A549 (cell line): ENCODE measurements at regions not wholly inside any gene's neighbourhood (a gene's known extent, or its start where the extent isn't known, plus 50 kb on each side); places are given as distances from the start of the nearest gene placed in this dataset.

Experiments
- ATAC-seq, 2 experiments: fragments of 200-7000 bp in 1 of 2; fragments of >200 bp in 1 of 2; cut with Nextera tagmentation in 1 of 2; cut with Tn5 transposase in 1 of 2; 3 replicates each; pipeline versions ENCODE4 v1.8.0 to v1.9.1; 2018 to 2020; ENCODE audit warnings: mild to moderate bottlenecking in 1 of 2, moderate library complexity in 1 of 2
- CTCF ChIA-PET: fragments of 300-600 bp; sonication (Branson Sonifier 250); formaldehyde crosslinking; extraction: SDS; loops from one replicate; lab custom pipeline; 2021; ENCODE audit warnings: antibody characterized with exemption, inconsistent platforms; lab: Yijun Ruan, JAX
- POLR2A ChIA-PET: fragments of 350-600 bp; formaldehyde crosslinking; extraction: SDS; loops from one replicate; lab custom pipeline; 2021; ENCODE audit warnings: antibody characterized with exemption, inconsistent platforms; lab: Yijun Ruan, JAX
- DNase-seq, 2 experiments: peaks; one replicate each; pipeline versions ENCODE4 v3.0.0 to v3.0.0-alpha.2; 2011 to 2016; ENCODE audit warnings: low read depth in 1 of 2, low spot score in 1 of 2
- FAIRE-seq: peaks from 2 replicates; lab custom pipeline; 2011; peaks lifted over from hg19 to GRCh38; lab: Jason Lieb, UNC
- H3K27ac ChIP-seq, 2 experiments: fragments of >200 bp; sonication (Bioruptor Twin); formaldehyde crosslinking; 3 replicates each; pipeline ENCODE4 v1.5.1; 2016 to 2017
- H3K4me1 ChIP-seq: fragments of >200 bp; sonication (Bioruptor Twin); formaldehyde crosslinking; 3 replicates; pipeline ENCODE4 v1.6.1; 2016
- H3K4me2 ChIP-seq: fragments of >200 bp; sonication (Bioruptor Twin); formaldehyde crosslinking; 3 replicates; pipeline ENCODE4 v1.6.1; 2016
- H3K4me3 ChIP-seq: fragments of >200 bp; sonication (Bioruptor Twin); formaldehyde crosslinking; 3 replicates; pipeline ENCODE4 v1.5.1; 2016
- H3K9me3 ChIP-seq: fragments of >200 bp; sonication (Bioruptor Twin); formaldehyde crosslinking; 3 replicates; pipeline ENCODE4 v1.6.1; 2016
- BHLHE40 ChIP-seq: IDR thresholded peaks from 2 replicates; pipeline ENCODE4 v1.6.1; 2012; ENCODE audit warnings: low read depth, low read length, inconsistent platforms
- CBX2 ChIP-seq: fragments of 200-600 bp; sonication (generic); IDR thresholded peaks from 2 replicates; pipeline ENCODE4 v1.6.1; 2016; ENCODE audit warnings: low read depth, mild to moderate bottlenecking, borderline replicate concordance
- EHF ChIP-seq: fragments of 250-450 bp; sonication (Bioruptor Pico); IDR thresholded peaks from 2 replicates; pipeline ENCODE4 v1.5.0; 2020; ENCODE audit warnings: mild to moderate bottlenecking
- EHMT2 ChIP-seq: fragments of 200-600 bp; sonication (generic); IDR thresholded peaks from 2 replicates; pipeline ENCODE4 v1.6.1; 2016; ENCODE audit warnings: antibody characterized with exemption, low read depth, mild to moderate bottlenecking, moderate library complexity
- EP300 ChIP-seq, 2 experiments: fragments of >200 bp; sonication (Bioruptor Twin); formaldehyde crosslinking; IDR thresholded peaks; 2 replicates in 1 of 2; 3 replicates in 1 of 2; pipeline ENCODE4 v1.6.1; 2016 to 2017
- ESRRA ChIP-seq: fragments of 150-350 bp; IDR thresholded peaks from 2 replicates; pipeline ENCODE4 v1.6.1; 2014; ENCODE audit warnings: mild to moderate bottlenecking, low read length, borderline replicate concordance
- FOSB ChIP-seq: fragments of 250-450 bp; sonication (Bioruptor Pico); IDR thresholded peaks from 2 replicates; pipeline ENCODE4 v1.5.0; 2020; ENCODE audit warnings: mild to moderate bottlenecking, moderate library complexity
- FOXS1 ChIP-seq: fragments of 250-450 bp; sonication (Bioruptor Pico); IDR thresholded peaks from 2 replicates; pipeline ENCODE4 v1.5.0; 2020; ENCODE audit warnings: mild to moderate bottlenecking, moderate library complexity
- HDAC2 ChIP-seq: fragments of 200-600 bp; sonication (generic); IDR thresholded peaks from 2 replicates; pipeline ENCODE4 v1.6.1; 2016
- HEYL ChIP-seq: fragments of 250-450 bp; sonication (Bioruptor Pico); IDR thresholded peaks from 2 replicates; pipeline ENCODE4 v1.8.0; 2021; ENCODE audit warnings: mild to moderate bottlenecking, moderate library complexity
- JUN ChIP-seq, 2 experiments: fragments of >200 bp; sonication (Bioruptor Twin); formaldehyde crosslinking; IDR thresholded peaks; 2 replicates in 1 of 2; 3 replicates in 1 of 2; pipeline ENCODE4 v1.6.1; 2016 to 2017
- KDM1A ChIP-seq: fragments of 200-600 bp; sonication (generic); IDR thresholded peaks from 2 replicates; pipeline ENCODE4 v1.6.1; 2016; ENCODE audit warnings: low read depth, mild to moderate bottlenecking
- KDM5A ChIP-seq: fragments of 200-600 bp; sonication (generic); IDR thresholded peaks from 2 replicates; pipeline ENCODE4 v1.6.1; 2016; ENCODE audit warnings: antibody characterized with exemption, mild to moderate bottlenecking
- MAFK ChIP-seq: fragments of 450-650 bp; IDR thresholded peaks from 2 replicates; pipeline ENCODE4 v1.6.1; 2014; ENCODE audit not compliant: partially characterized antibody
- MAZ ChIP-seq: fragments of 150-350 bp; IDR thresholded peaks from 2 replicates; pipeline ENCODE4 v1.6.1; 2014; ENCODE audit warnings: antibody characterized with exemption, low read depth, low read length, borderline replicate concordance
- NPAS2 ChIP-seq: fragments of 250-450 bp; sonication (Bioruptor Pico); IDR thresholded peaks from 2 replicates; pipeline ENCODE4 v1.8.0; 2022; ENCODE audit warnings: mild to moderate bottlenecking, moderate library complexity, borderline replicate concordance
- PHF8 ChIP-seq: fragments of 200-600 bp; sonication (generic); IDR thresholded peaks from 2 replicates; pipeline ENCODE4 v1.6.1; 2016; ENCODE audit warnings: low read depth, mild to moderate bottlenecking, antibody characterized with exemption, moderate library complexity, borderline replicate concordance
- POLR2AphosphoS2 ChIP-seq: conservative IDR thresholded peaks from 2 replicates; pipeline ENCODE4 v1.6.1; 2012; ENCODE audit warnings: low read length, improper control_type of control experiment, inconsistent platforms
- RFX5 ChIP-seq: fragments of 450-650 bp; IDR thresholded peaks from 2 replicates; pipeline ENCODE4 v1.7.1; 2014; ENCODE audit warnings: antibody characterized with exemption, mild to moderate bottlenecking, moderate library complexity
- SMC3 ChIP-seq: fragments of >200 bp; sonication (Bioruptor Twin); formaldehyde crosslinking; IDR thresholded peaks from 3 replicates; pipeline ENCODE4 v1.6.1; 2018; ENCODE audit warnings: inconsistent platforms
- TFCP2L1 ChIP-seq: fragments of 250-450 bp; sonication (Bioruptor Pico); IDR thresholded peaks from 2 replicates; pipeline ENCODE4 v1.5.0; 2021; ENCODE audit warnings: mild to moderate bottlenecking
- TP53 ChIP-seq: fragments of 250-450 bp; sonication (Bioruptor Pico); IDR thresholded peaks from 2 replicates; pipeline ENCODE4 v1.5.0; 2021; ENCODE audit warnings: mild to moderate bottlenecking, moderate library complexity
- ZC3H11A ChIP-seq: fragments of 450-650 bp; IDR thresholded peaks from 2 replicates; pipeline ENCODE4 v1.6.1; 2014; ENCODE audit warnings: antibody characterized with exemption, mild to moderate bottlenecking
- ZNF302 ChIP-seq: fragments of 250-450 bp; sonication (Bioruptor Pico); IDR thresholded peaks from 2 replicates; pipeline ENCODE4 v1.9.0; 2021; ENCODE audit warnings: inconsistent platforms, mild to moderate bottlenecking, moderate library complexity
- ZSCAN20 ChIP-seq: fragments of 250-450 bp; sonication (Bioruptor Pico); IDR thresholded peaks from 2 replicates; pipeline ENCODE4 v1.8.0; 2022; ENCODE audit warnings: mild to moderate bottlenecking, moderate library complexity
- WGBS: methylation state at CpG from one replicate; pipeline ENCODE4 v1.1.6; 2017; ENCODE audit errors: missing lambda C conversion rate; 5-methylcytosine and 5-hydroxymethylcytosine counted together
- TF ChIP-seq, protein P1 (sequence below): fragments of >200 bp; sonication (Bioruptor Twin); formaldehyde crosslinking; IDR thresholded peaks from 3 replicates; pipeline ENCODE4 v1.5.1; 2016
- TF ChIP-seq, protein P2 (sequence below): fragments of >200 bp; sonication (Bioruptor Twin); formaldehyde crosslinking; IDR thresholded peaks from 3 replicates; pipeline ENCODE4 v1.6.1; 2016
- TF ChIP-seq, protein P3 (sequence below): IDR thresholded peaks from 2 replicates; pipeline ENCODE4 v1.6.1; 2012; ENCODE audit warnings: low read depth, borderline replicate concordance
- TF ChIP-seq, protein P4 (sequence below): IDR thresholded peaks from 2 replicates; pipeline ENCODE4 v1.6.1; 2012

DNA sequence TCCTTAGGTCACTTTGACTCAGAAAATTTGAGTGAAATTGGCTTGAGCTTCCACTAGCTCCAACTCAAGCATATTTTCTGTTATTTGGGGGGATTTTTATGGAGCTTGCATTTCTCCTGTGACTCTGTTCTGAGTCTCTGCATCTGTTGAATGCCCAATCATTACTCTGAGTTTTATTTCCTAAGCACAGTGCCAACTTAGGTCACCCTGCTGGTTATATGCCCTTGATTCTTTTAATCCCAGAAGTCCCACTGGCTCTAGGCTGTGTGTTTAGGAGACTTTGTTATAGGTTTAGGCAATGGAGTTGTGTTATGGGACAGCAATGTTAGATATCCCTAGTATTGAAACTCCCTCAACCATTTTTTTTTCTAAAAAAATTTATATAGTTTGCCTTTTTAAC is 198.2 kb upstream of the DTNA start:
- no peaks in the 10 kb centered on the region for H3K9me3 ChIP-seq
- H3K27ac ChIP-seq = no peak overlapping the region
- ChIA-PET CTCF (interaction anchor here (0.7 kb wide), 1 partner anchor 60 kb away, joined by 3 read pairs; no protein-coding TSS in a partner anchor), POLR2A (no interaction called here)
- H3K4me2 ChIP-seq = no peak overlapping the region
- ATAC-seq (no peak), DNase-seq (no peak), FAIRE-seq (no peak)
- TF ChIP-seq KDM1A (no peak), FOXS1 (CRISPR knock-in tag) (no peak), RFX5 (no peak), NPAS2 (CRISPR knock-in tag) (no peak), ZC3H11A (no peak), BHLHE40 (no peak), EP300 (IDR thresholded peaks at IDR 0.05) (no peak), EHF (no peak), HEYL (CRISPR knock-in tag) (no peak), SMC3 (no peak), TFCP2L1 (CRISPR knock-in tag) (no peak), ESRRA (no peak), EHMT2 (no peak), KDM5A (no peak), JUN (IDR thresholded peaks at IDR 0.05) (no peak), ZNF302 (no peak), ZSCAN20 (CRISPR knock-in tag) (no peak), MAFK (no peak), TP53 (CRISPR knock-in tag) (no peak)
- TF ChIP-seq, protein P1, sequence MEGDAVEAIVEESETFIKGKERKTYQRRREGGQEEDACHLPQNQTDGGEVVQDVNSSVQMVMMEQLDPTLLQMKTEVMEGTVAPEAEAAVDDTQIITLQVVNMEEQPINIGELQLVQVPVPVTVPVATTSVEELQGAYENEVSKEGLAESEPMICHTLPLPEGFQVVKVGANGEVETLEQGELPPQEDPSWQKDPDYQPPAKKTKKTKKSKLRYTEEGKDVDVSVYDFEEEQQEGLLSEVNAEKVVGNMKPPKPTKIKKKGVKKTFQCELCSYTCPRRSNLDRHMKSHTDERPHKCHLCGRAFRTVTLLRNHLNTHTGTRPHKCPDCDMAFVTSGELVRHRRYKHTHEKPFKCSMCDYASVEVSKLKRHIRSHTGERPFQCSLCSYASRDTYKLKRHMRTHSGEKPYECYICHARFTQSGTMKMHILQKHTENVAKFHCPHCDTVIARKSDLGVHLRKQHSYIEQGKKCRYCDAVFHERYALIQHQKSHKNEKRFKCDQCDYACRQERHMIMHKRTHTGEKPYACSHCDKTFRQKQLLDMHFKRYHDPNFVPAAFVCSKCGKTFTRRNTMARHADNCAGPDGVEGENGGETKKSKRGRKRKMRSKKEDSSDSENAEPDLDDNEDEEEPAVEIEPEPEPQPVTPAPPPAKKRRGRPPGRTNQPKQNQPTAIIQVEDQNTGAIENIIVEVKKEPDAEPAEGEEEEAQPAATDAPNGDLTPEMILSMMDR = no peak
- H3K4me1 ChIP-seq = no peaks in the 10 kb centered on the region
- H3K4me3 ChIP-seq = no peak overlapping the region

DNA sequence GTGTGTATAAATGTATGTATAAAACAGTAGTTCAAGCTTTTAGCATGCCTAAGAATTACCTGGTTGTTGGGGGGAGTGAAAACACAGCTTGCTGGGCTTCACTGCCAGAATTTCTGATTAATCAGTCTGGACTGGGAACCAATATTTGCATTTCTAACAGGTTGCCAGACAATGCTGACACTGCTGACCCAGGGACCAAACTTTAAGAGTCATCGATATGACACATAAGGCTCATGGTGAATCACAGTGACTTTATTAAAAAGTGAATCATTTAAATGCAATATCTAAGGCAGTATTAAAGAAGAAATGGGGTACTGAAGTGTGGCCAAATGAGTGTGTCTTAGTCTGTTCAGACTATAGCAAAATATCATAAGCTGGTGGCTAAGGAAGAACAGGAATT is 195.9 kb upstream of the DTNA start:
- ATAC-seq (no peak), DNase-seq (no peak), FAIRE-seq (no peak)
- no peaks in the 10 kb centered on the region for H3K9me3 ChIP-seq
- ChIA-PET CTCF (interaction anchor here (0.6 kb wide), 1 partner anchor 79 kb away, joined by 3 read pairs; no protein-coding TSS in a partner anchor), POLR2A (no interaction called here)
- H3K27ac ChIP-seq = no peak overlapping the region
- WGBS = 8% methylated on average over 1 of the region's 1 CpG
- H3K4me3 ChIP-seq = no peak overlapping the region
- no peaks in the 10 kb centered on the region for H3K4me1 ChIP-seq
- no peak overlapping the region for H3K4me2 ChIP-seq
- TF ChIP-seq FOXS1 (CRISPR knock-in tag) (no peak), EHMT2 (no peak), EP300 (IDR thresholded peaks at IDR 0.05) (no peak), HDAC2 (no peak), FOSB (CRISPR knock-in tag) (no peak), CBX2 (no peak), MAZ (no peak), NPAS2 (CRISPR knock-in tag) (no peak), PHF8 (no peak), EHF (no peak), POLR2AphosphoS2 (no peak), BHLHE40 (no peak), TFCP2L1 (CRISPR knock-in tag) (no peak), KDM5A (no peak)
- TF ChIP-seq, protein P2, sequence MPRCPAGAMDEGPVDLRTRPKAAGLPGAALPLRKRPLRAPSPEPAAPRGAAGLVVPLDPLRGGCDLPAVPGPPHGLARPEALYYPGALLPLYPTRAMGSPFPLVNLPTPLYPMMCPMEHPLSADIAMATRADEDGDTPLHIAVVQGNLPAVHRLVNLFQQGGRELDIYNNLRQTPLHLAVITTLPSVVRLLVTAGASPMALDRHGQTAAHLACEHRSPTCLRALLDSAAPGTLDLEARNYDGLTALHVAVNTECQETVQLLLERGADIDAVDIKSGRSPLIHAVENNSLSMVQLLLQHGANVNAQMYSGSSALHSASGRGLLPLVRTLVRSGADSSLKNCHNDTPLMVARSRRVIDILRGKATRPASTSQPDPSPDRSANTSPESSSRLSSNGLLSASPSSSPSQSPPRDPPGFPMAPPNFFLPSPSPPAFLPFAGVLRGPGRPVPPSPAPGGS = no peak
- TF ChIP-seq, protein P3, sequence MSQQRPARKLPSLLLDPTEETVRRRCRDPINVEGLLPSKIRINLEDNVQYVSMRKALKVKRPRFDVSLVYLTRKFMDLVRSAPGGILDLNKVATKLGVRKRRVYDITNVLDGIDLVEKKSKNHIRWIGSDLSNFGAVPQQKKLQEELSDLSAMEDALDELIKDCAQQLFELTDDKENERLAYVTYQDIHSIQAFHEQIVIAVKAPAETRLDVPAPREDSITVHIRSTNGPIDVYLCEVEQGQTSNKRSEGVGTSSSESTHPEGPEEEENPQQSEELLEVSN = no peak
- TF ChIP-seq, protein P4, sequence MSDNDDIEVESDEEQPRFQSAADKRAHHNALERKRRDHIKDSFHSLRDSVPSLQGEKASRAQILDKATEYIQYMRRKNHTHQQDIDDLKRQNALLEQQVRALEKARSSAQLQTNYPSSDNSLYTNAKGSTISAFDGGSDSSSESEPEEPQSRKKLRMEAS = no peak
- TF ChIP-seq, all 56 proteins: peak for 0
